Left hindlimb (tissue), 1 donor: ENCODE measurements at regions not wholly inside any gene's neighbourhood (a gene's known extent, or its start where the extent isn't known, plus 50 kb on each side); places are given as distances from the start of the nearest gene placed in this dataset.

ENCODE experiments used
- DNase-seq: peaks from one replicate; pipeline ENCODE4 v3.0.0-alpha.2; 2018

DNA sequence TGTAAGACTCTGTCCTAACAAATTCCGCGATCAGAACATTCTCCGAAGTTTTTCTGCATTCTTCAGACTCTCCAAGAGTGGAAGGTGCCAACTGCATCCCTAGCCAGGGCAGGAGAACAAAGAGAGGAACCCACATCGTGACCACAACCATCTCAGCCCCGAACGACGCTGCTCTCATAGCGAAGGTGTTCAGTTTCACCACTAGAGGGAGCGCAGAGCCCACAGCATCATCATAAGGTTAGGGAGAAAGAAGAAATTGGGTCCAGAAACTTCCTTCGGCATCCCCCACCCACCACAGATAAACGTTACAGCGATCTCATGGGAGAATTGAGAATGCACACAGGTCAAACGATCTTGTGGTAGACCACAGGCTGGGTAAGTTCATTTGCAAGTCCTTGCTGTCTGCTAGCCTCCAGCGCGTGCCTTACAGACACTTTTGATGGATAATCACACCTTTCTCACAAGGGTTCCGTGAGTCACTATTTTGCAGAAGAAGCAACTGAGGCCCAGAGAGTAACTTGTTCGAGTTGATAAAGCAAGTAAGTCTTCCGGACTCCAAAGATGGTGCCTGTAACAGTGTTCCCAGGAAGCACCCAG, 53.7 kb upstream of the ARL4C start:
- DNase-seq, result peak; percentile 72

DNA sequence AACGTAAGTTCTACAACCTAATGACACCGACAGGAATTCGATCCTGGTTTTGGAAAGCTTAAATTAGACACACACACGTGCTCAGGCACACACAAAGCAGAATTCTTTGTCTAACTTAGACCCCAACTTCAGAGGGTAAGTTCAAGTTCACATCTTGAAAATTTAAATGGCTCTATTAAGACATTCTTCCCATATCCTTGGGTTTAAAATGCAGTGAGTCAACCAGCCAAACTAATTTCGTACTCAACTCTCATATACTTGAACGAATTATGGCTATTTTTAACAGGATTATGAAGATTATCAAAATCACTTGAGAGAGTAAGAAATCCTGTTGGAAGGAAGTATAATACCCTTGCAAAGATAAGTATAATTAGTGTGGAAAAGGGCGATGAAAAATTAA, 53.2 kb upstream of the ARL4C start:
- no peak for DNase-seq

DNA sequence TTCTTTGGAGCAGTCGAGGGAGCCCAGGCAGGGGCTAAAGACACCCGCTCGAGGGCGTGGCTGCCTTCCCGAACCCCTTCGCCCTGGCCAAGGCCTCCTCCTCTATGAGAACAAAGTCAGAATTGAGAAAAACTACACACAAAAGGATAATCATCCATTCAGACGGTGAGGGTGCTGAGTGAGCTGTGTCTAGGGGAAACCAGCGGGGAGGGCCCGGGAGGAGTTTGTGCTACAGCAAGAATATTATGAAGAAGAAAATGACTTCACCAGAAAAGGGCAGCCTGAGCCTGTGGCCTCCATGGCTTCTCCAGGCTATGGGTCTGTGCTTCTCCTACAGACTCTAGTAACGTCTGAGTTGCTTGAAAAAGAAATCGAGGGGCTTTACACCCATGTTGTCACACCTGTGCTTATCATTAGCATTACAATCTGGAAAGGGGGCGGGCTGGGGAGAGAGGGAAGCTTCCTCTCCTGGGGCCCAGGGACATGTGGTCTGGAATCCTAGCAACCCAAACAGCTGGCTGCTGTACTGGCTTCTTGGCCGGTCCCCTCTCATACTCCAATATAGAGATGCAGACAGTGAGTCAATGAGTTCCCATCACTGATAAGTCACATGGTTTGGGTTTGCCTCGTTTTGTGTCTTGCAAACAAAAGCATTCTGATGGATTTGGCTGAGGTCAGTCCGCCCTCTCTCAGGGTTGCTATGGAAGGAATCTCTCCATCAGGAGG, 52.0 kb upstream of the ARL4C start:
- DNase-seq, result peak; percentile 62

DNA sequence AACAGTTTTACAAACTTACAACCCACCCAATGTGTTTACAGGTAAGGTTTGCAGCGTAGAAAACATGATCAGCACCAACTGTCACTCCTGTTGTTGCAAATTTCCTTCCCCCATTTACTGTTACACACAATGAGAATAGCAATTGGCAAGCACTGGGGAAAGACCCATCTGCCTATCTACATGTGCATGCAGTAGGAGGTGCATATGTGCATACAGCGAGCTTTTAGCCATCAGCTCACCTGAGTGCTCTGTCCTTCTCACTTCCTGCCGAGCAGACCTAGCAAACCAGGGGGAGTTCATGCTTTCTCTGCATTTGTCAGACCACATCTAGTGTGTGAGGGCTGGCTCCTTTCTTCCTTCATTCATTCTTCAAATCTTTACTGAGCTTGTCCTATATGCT, 49.9 kb upstream of the ARL4C start:
- DNase-seq, result no peak
